Lower lobe of right lung (tissue), 2 donors: ENCODE measurements at regions not wholly inside any gene's neighbourhood (a gene's known extent, or its start where the extent isn't known, plus 50 kb on each side); places are given as distances from the start of the nearest gene placed in this dataset.

Experiments
- ATAC-seq, 2 donors: fragments of 200-7000 bp; cut with Tn5 transposase; one replicate each; pipeline ENCODE4 v1.9.1; 2020 to 2022; ENCODE audit warnings: mild to moderate bottlenecking in 2 of 2, moderate library complexity in 2 of 2
- DNase-seq: peaks from one replicate; pipeline ENCODE4 v3.0.0-alpha.2; 2020
- H3K27ac ChIP-seq: fragments of 200-600 bp; one replicate; pipeline ENCODE4 v1.8.0; 2022
- H3K27me3 ChIP-seq: fragments of 200-600 bp; one replicate; pipeline ENCODE4 v1.8.0; 2022; ENCODE audit warnings: low read depth
- H3K36me3 ChIP-seq: fragments of 200-600 bp; one replicate; pipeline ENCODE4 v1.8.0; 2022; ENCODE audit warnings: mild to moderate bottlenecking
- H3K4me1 ChIP-seq: fragments of 200-600 bp; one replicate; pipeline ENCODE4 v1.8.0; 2022
- H3K4me3 ChIP-seq: fragments of 200-600 bp; one replicate; pipeline ENCODE4 v1.8.0; 2022; ENCODE audit warnings: mild to moderate bottlenecking
- H3K9me3 ChIP-seq: fragments of 200-600 bp; one replicate; pipeline ENCODE4 v1.8.0; 2022
- CTCF ChIP-seq: fragments of 200-600 bp; IDR thresholded peaks from one replicate; pipeline ENCODE4 v1.8.0; 2022; ENCODE audit warnings: antibody characterized with exemption, mild to moderate bottlenecking
- intact Hi-C: fragments of 100-400 bp; cut with DNase I; formaldehyde crosslinking; loops from one replicate; pipeline ENCODE4 v1.11.0; 2022
- donor health status: DM: no; HTN: yes; CAD: no; lungs with severe emphysema.

GRCh38 chr10:46236941-46237681 is 49.7 kb upstream of the ANTXRL start:
- no peak for TF ChIP-seq CTCF
- H3K4me3 ChIP-seq = no peak overlapping the region
- no peak overlapping the region for H3K27ac ChIP-seq
- no peak for ATAC-seq
- no peak for DNase-seq
- H3K4me1 ChIP-seq = no peaks in the 10 kb centered on the region
- H3K27me3 ChIP-seq = no peaks in the 10 kb centered on the region
- intact Hi-C loops = no loop called here
- H3K36me3 ChIP-seq = no peaks in the 10 kb centered on the region
- H3K9me3 ChIP-seq = no peaks in the 10 kb centered on the region
